ENCODE measurements at regions not wholly inside any gene's neighbourhood (a gene's known extent, or its start where the extent isn't known, plus 50 kb on each side); places are given as distances from the start of the nearest gene placed in this dataset.

GRCh38 chr6:137351890-137352289, 132.7 kb upstream of the IFNGR1 start:
- peak; percentile 21 for DNase-seq

GRCh38 chr6:137350857-137351256, 131.7 kb upstream of the IFNGR1 start:
- DNase-seq: no peak

- no peak for DNase-seq
Observed at GRCh38 chr6:137349856-137350830, 131.0 kb upstream of the IFNGR1 start.

DNA sequence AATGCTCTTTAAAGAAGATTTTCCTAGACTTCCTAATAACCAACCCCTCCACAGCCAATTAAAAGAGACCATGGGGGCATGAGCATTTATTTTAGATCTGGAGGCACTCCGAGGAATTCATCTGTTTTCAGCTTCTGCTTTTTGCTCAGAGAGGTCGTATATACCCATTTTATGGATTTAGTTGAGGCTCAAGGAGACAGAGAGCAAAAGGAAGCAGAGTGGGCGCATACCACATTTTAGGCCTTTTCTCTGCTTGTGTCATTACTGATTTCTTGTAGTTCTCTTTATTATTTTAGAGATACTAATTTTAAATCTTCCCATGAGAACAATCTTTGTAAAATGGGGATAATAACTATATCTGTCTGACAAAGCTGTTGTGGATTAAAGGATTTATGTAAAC, 129.6 kb upstream of the IFNGR1 start:
- no peak for DNase-seq

- no peak for DNase-seq
Observed at GRCh38 chr6:137343241-137343640, 124.1 kb upstream of the IFNGR1 start.

- no peak for DNase-seq
Observed at GRCh38 chr6:137342607-137343190, 123.5 kb upstream of the IFNGR1 start.

DNA sequence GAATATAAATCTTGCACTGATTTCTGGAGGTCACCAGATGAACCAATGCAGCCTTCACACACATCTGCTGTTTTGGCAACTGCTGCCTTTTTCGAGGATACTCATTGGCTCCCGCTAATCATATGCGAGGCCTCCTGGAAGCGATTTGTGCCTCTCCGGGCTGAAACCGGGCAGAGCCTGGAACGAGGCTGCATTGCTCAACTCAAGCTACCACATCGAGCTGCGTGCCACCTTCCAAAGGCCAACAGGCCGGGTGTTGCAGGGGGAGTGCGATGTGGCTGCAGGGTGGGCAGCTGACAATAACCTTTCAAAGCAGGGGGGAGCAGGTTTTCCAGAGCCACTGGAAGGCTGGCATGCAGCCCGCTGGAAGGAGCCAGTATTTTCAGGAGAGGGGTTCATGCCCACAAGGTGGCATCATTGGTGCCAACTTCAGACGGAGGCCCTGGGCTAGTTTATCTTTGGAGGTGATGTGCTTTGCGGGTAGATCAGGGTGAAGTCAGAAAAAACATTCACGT, 122.6 kb upstream of the IFNGR1 start:
- peak; percentile 78 for DNase-seq

- DNase-seq: no peak
Observed at GRCh38 chr6:137339929-137340559, 120.9 kb upstream of the IFNGR1 start.

GRCh38 chr6:137334884-137335283, 115.7 kb upstream of the IFNGR1 start:
- DNase-seq: no peak

DNA sequence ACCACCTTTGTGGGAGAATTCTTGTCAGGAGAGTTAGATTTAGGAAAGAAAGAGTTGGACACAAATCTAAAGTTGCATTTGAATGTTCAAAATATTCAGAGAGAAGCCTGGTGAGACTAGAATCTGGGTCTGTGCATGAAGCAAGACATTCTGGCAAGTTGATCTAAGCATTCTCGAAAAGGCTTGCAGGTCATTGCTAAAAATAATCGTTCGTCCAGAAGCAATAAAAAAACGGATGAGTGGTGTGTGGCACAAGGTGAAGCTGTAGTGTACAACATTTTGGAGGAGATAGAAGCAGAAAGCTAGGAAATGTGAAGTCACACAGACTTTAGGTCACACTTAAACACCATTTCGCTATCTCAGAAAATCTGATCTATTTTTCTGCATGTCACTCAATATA, 114.9 kb upstream of the IFNGR1 start:
- DNase-seq: no peak

- no peak for DNase-seq
Observed at GRCh38 chr6:137332637-137333280, 113.6 kb upstream of the IFNGR1 start.

DNA sequence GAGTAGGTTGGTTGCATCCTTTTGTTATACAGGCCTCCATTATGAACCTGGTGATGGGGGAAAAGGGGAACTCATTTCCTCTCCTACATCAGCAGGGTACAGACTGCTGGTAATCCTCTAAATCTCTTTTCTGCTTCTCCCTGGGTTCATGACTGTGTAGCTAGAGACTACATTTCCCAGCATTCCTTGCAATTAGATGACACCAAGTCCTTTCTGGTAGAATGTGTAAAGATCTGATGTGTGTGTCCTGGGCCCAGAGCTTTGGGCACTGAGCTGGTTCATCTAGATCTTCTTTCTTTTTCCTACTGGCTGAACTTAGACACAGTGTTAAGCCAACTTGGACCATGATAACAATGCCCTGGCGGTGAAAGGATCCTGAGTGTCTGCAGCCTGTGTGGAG, 104.7 kb upstream of the IFNGR1 start:
- no peak for DNase-seq

GRCh38 chr6:137320271-137320670, 101.1 kb upstream of the IFNGR1 start:
- DNase-seq: no peak

- DNase-seq: no peak
Observed at GRCh38 chr6:137316626-137317025, 97.4 kb upstream of the IFNGR1 start.

- DNase-seq: no peak
Observed at GRCh38 chr6:137315081-137315480, 95.9 kb upstream of the IFNGR1 start.

- DNase-seq: peak; percentile 69
Observed at GRCh38 chr6:137313928-137314855, 95.0 kb upstream of the IFNGR1 start.

- no peak for DNase-seq
Observed at GRCh38 chr6:137313211-137313610, 94.0 kb upstream of the IFNGR1 start.

DNA sequence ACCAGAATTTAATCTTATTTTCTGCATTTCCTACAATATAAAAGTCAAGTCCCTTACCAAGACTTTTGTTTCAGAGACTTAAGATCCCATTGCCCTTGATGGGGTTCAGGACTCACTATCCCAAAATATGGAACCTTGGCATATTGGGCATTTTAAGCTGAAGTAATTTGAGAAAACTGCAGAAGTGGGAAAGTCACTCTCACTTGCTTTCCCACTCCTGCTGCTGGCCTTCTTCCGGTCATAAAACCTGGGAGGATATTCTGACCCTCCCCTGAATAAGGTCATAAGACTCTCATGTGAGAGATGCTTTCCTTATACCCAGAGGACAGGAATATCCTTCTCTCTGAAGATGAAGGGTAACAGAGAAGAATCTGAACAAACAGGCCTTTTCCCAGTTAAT, 92.8 kb upstream of the IFNGR1 start:
- DNase-seq: no peak

GRCh38 chr6:137309078-137309762, 90.0 kb upstream of the IFNGR1 start:
- DNase-seq: peak; percentile 22

GRCh38 chr6:137307163-137307854, 88.1 kb upstream of the IFNGR1 start:
- DNase-seq: no peak

GRCh38 chr6:137305691-137306090, 86.5 kb upstream of the IFNGR1 start:
- no peak for DNase-seq

All from CD4-positive, alpha-beta T cell treated with Interleukin-12 subunit alpha and Interleukin-12 subunit beta, for 1 hour (primary cell).